ENCODE measurements at regions not wholly inside any gene's neighbourhood (a gene's known extent, or its start where the extent isn't known, plus 50 kb on each side); places are given as distances from the start of the nearest gene placed in this dataset.

DNA sequence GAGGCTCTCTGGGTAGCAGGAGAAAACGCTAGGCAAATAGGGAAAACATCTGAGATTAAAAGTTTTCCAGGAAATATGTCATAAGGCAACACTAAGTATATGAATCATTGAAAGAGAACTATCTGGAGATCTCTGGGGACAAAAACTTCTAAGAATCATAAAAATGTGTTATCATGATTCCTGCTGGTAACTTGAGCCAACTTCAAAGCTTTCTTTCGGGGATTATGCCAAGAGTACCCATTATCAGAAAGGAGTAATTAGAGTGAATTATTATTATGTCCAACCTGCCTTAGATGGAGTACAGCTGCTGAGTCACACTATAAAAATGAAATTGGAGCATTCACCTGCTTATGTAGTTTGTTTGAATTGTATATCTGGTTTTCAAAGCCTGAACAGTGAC lies 488.5 kb upstream of the SOX9 start:
- Histone ChIP-seq H4K20me1 (ENCODE audit: low read length) (no peaks in the 10 kb centered on the region), H2AFZ (ENCODE audit: low read length) (no peak overlapping the region), H3K79me2 (ENCODE audit: low read length) (no peaks in the 10 kb centered on the region), H3K9me2 (replicated peaks; ENCODE audit: low read length) (no peaks in the 10 kb centered on the region), H3K9ac (ENCODE audit: low read length) (no peak overlapping the region), H3F3A (ENCODE audit: low read length, unreplicated experiment) (peaks cover 21% of the 10 kb centered on the region), H3K4me3 (ENCODE audit: low read length) (no peak overlapping the region), H3K4me2 (ENCODE audit: low read length) (peak overlapping the region; percentile 65), H3K36me3 (ENCODE audit: low read depth, low read length) (no peaks in the 10 kb centered on the region), H3K4me1 (ENCODE audit: insufficient read depth, low read length) (peaks cover 41% of the 10 kb centered on the region), H3K9me3 (ENCODE audit: low read length) (no peaks in the 10 kb centered on the region), H3K27me3 (ENCODE audit: low read length) (no peaks in the 10 kb centered on the region), H3K27ac (ENCODE audit: low read length) (peak overlapping the region; percentile 62)
- DNase-seq (peak; percentile 94), ATAC-seq (peak; percentile 59)
- BruUV-seq (replicated peaks): no TSS peak
- TF ChIP-seq EZH2 (IDR thresholded peaks at IDR 0.05; ENCODE audit: low read length, unreplicated experiment) (no peak), EZH2phosphoT487 (IDR thresholded peaks at IDR 0.05; ENCODE audit: borderline replicate concordance, low read length) (no peak)
- TF ChIP-seq, protein P1, sequence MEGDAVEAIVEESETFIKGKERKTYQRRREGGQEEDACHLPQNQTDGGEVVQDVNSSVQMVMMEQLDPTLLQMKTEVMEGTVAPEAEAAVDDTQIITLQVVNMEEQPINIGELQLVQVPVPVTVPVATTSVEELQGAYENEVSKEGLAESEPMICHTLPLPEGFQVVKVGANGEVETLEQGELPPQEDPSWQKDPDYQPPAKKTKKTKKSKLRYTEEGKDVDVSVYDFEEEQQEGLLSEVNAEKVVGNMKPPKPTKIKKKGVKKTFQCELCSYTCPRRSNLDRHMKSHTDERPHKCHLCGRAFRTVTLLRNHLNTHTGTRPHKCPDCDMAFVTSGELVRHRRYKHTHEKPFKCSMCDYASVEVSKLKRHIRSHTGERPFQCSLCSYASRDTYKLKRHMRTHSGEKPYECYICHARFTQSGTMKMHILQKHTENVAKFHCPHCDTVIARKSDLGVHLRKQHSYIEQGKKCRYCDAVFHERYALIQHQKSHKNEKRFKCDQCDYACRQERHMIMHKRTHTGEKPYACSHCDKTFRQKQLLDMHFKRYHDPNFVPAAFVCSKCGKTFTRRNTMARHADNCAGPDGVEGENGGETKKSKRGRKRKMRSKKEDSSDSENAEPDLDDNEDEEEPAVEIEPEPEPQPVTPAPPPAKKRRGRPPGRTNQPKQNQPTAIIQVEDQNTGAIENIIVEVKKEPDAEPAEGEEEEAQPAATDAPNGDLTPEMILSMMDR (conservative IDR thresholded peaks at IDR 0.05; ENCODE audit: low read depth, low read length): no peak
- ChIA-PET CTCF (no interaction called here), POLR2A (ENCODE audit: unreplicated experiment) (no interaction called here)
- intact Hi-C loops (cut with micrococcal nuclease): loop anchor here (2.0 to 10.0 kb wide), 5 partner anchors 60 to 518 kb away; no protein-coding TSS in a partner anchor

- H3K9ac ChIP-seq (ENCODE audit: low read length): no peak overlapping the region
Observed at GRCh38 chr17:71633391-71633849, 487.4 kb upstream of the SOX9 start.

GRCh38 chr17:71634376-71634775 lies 486.4 kb upstream of the SOX9 start:
- ATAC-seq: no peak
- Histone ChIP-seq H3K9ac (ENCODE audit: low read length) (no peak overlapping the region), H4K20me1 (ENCODE audit: low read length) (no peaks in the 10 kb centered on the region), H3K27me3 (ENCODE audit: low read length) (no peaks in the 10 kb centered on the region), H3K4me2 (ENCODE audit: low read length) (no peak overlapping the region), H3K9me2 (replicated peaks; ENCODE audit: low read length) (no peaks in the 10 kb centered on the region), H3K36me3 (ENCODE audit: low read depth, low read length) (no peaks in the 10 kb centered on the region), H3K9me3 (ENCODE audit: low read length) (no peaks in the 10 kb centered on the region), H3K4me3 (ENCODE audit: low read length) (no peak overlapping the region), H3K79me2 (ENCODE audit: low read length) (no peaks in the 10 kb centered on the region), H3K4me1 (ENCODE audit: insufficient read depth, low read length) (peaks cover 41% of the 10 kb centered on the region), H3K27ac (ENCODE audit: low read length) (no peak overlapping the region), H3F3A (ENCODE audit: low read length, unreplicated experiment) (peaks cover 21% of the 10 kb centered on the region), H2AFZ (ENCODE audit: low read length) (no peak overlapping the region)
- ChIA-PET POLR2A (ENCODE audit: unreplicated experiment) (no interaction called here), CTCF (interaction anchor here (0.6 kb wide), 1 partner anchor 765 kb away, joined by 3 read pairs; no protein-coding TSS in a partner anchor)
- DNase-seq: no peak
- intact Hi-C loops (cut with micrococcal nuclease): loop anchor here (5.0 to 10.0 kb wide), 3 partner anchors 212 to 520 kb away; no protein-coding TSS in a partner anchor
- TF ChIP-seq EZH2phosphoT487 (IDR thresholded peaks at IDR 0.05; ENCODE audit: borderline replicate concordance, low read length) (no peak), EZH2 (IDR thresholded peaks at IDR 0.05; ENCODE audit: low read length, unreplicated experiment) (no peak)
- TF ChIP-seq, protein P1 (conservative IDR thresholded peaks at IDR 0.05; ENCODE audit: low read depth, low read length): no peak
- no TSS peak for BruUV-seq (replicated peaks)

More at GRCh38 chr17:71633391-71633849, 487.4 kb upstream of the SOX9 start:
- POLR2A ChIA-PET (ENCODE audit: unreplicated experiment): no interaction called here
- peak; percentile 98 for DNase-seq
- Histone ChIP-seq H2AFZ (ENCODE audit: low read length) (0 out of 2 replicates have a peak overlapping the region, but pooled peaks have one; percentile 13), H3K27me3 (ENCODE audit: low read length) (no peaks in the 10 kb centered on the region), H4K20me1 (ENCODE audit: low read length) (no peaks in the 10 kb centered on the region), H3K9me3 (ENCODE audit: low read length) (no peaks in the 10 kb centered on the region), H3K27ac (ENCODE audit: low read length) (peak overlapping the region; percentile 62), H3K79me2 (ENCODE audit: low read length) (no peaks in the 10 kb centered on the region), H3K4me2 (ENCODE audit: low read length) (peak overlapping the region; percentile 65), H3K4me3 (ENCODE audit: low read length) (peak overlapping the region; percentile 32), H3K9me2 (replicated peaks; ENCODE audit: low read length) (no peaks in the 10 kb centered on the region), H3F3A (ENCODE audit: low read length, unreplicated experiment) (peaks cover 21% of the 10 kb centered on the region), H3K4me1 (ENCODE audit: insufficient read depth, low read length) (peaks cover 41% of the 10 kb centered on the region), H3K36me3 (ENCODE audit: low read depth, low read length) (no peaks in the 10 kb centered on the region)
- TF ChIP-seq, protein P1 (conservative IDR thresholded peaks at IDR 0.05; ENCODE audit: low read depth, low read length): no peak
- no peak for TF ChIP-seq EZH2 (IDR thresholded peaks at IDR 0.05; ENCODE audit: low read length, unreplicated experiment)
- TF ChIP-seq EZH2phosphoT487 (IDR thresholded peaks at IDR 0.05; ENCODE audit: borderline replicate concordance, low read length): no peak
- intact Hi-C loops (cut with micrococcal nuclease): loop anchor here (1.0 to 10.0 kb wide), 6 partner anchors 61 to 519 kb away; no protein-coding TSS in a partner anchor
- CTCF ChIA-PET: no interaction called here
- no TSS peak for BruUV-seq (replicated peaks)
- peak; percentile 74 for ATAC-seq
